VCaP (cell line): ENCODE measurements at regions not wholly inside any gene's neighbourhood (a gene's known extent, or its start where the extent isn't known, plus 50 kb on each side); places are given as distances from the start of the nearest gene placed in this dataset.
"Not testable (repeated sequence)": the region's sequence is repeated elsewhere in the genome, so short reads cannot be mapped to it uniquely, and the experiment has no call there.

ENCODE experiments used
- H3K27ac ChIP-seq: fragments of 450-650 bp; 2 replicates; pipeline ENCODE4 v1.5.1; 2017
- CTCF ChIP-seq: fragments of 450-650 bp; conservative IDR thresholded peaks from 2 replicates; pipeline ENCODE4 v1.5.1; 2017; ENCODE audit warnings: mild to moderate bottlenecking, moderate library complexity

GRCh38 chr5:129244478-129244877 lies 149.9 kb downstream of the ISOC1 start:
- TF ChIP-seq CTCF: no peak
- H3K27ac ChIP-seq: no peak overlapping the region

GRCh38 chr5:129245489-129245888 lies 150.9 kb downstream of the ISOC1 start:
- no peak for TF ChIP-seq CTCF
- H3K27ac ChIP-seq: no peak overlapping the region

- no peak for TF ChIP-seq CTCF
- H3K27ac ChIP-seq: no peak overlapping the region
Measured at GRCh38 chr5:129246088-129246487, 151.5 kb downstream of the ISOC1 start.

DNA sequence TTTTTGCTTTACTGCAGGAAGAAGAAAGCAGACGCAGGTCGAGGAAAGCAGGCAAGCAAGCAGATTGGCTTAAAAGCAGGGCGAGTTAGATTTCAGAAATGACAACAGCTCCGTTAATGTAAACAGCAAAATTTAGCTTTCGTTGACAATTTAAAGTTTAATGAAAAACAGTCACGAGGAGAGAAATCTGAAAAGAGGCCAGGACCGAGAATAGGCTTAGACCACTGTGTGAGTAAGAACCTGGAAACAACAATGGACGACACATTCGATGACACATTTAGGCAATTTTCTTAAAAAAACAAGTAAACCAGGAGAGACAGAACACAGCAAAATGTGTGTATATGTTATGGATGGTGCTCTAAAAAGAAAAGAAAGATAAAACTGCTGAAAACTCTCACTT lies 155.3 kb downstream of the ISOC1 start:
- TF ChIP-seq CTCF: no peak

DNA sequence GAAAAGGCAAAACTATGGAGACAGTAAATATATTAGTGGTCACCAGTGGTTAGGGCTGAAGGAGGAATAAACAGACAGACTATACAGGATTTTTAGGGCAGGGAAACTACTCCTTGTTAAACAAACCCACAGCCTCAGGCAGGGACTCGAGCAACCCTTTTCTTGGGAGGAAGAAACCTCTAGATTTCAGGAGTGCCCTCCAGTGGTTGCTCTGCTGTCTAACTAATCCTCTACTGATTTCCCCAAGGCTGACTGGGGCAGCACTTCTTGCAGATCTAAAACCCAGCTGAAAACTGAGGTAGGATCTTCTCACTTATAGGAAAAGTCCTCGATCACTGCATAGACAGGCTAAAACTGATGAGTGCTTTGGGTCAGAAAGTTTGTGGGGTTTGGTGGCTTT lies 176.8 kb downstream of the ISOC1 start:
- H3K27ac ChIP-seq: no peak overlapping the region
- TF ChIP-seq CTCF: peak; percentile 70

More for the DNA sequence above, 155.3 kb downstream of the ISOC1 start:
- H3K27ac ChIP-seq: no peak overlapping the region

DNA sequence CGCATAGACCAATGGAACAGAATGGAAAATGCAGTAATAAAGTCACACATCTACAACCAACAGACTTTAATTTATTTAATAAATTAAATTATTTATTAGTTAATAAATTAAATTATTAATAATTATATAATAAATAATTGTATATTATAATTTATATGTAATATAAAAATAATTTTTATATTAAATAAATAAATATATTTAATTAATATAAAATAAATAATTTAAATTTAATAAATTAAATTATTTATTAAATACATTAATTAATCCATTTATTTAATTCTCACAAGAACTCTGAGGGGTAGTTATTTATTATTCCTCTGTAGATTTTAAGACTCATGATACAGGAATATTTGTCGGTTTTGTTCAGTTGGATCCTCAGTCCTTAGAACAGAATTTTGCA lies 176.1 kb upstream of the ADAMTS19 start:
- no peak for TF ChIP-seq CTCF
- H3K27ac ChIP-seq: no peak overlapping the region

DNA sequence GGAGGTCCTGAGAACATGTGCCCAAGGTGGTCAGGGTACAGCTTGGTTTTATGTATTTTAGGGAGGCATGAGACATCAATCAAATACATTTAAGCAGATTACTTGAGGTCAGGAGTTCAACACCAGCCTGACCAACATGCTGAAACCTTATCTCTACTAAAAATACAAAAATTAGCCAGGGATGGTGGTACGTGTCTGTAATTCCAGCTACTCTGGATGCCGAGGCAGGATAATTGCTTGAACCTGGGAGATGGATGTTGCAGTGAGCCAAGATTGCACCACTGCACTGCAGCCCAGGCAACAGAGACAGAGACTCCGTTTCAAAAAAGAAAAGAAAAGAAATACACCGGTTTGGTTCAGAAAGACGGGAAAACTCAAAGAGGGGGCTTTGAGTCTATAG lies 165.9 kb upstream of the ADAMTS19 start:
- not testable (repeated sequence) for H3K27ac ChIP-seq

GRCh38 chr5:129306725-129307124 lies 153.4 kb upstream of the ADAMTS19 start:
- no peak for TF ChIP-seq CTCF
- no peak overlapping the region for H3K27ac ChIP-seq
